OCI-LY1 (cell line): ENCODE measurements at regions not wholly inside any gene's neighbourhood (a gene's known extent, or its start where the extent isn't known, plus 50 kb on each side); places are given as distances from the start of the nearest gene placed in this dataset.

Source experiments
- H2AFZ ChIP-seq: fragments of 200-600 bp; sonication (generic), shearing (Covaris generic); 2 replicates; pipeline ENCODE4 v1.6.0; 2014; ENCODE audit warnings: antibody characterized with exemption, mild to moderate bottlenecking, low read length
- H3F3A ChIP-seq: fragments of 200-600 bp; sonication (generic), shearing (Covaris generic); 2 replicates; pipeline ENCODE4 v1.6.0; 2014; ENCODE audit warnings: mild to moderate bottlenecking, antibody characterized with exemption, low read length, moderate library complexity; ENCODE audit not compliant: insufficient read depth
- H3K27ac ChIP-seq: fragments of 200-600 bp; sonication (generic); 2 replicates; pipeline ENCODE4 v1.5.1; 2014; ENCODE audit warnings: low read length, mixed run types, mild to moderate bottlenecking, low read depth; ENCODE audit not compliant: poor library complexity, severe bottlenecking
- H3K27me3 ChIP-seq: fragments of 200-600 bp; sonication (generic); 2 replicates; pipeline ENCODE4 v1.6.0; 2014; ENCODE audit warnings: antibody characterized with exemption, mild to moderate bottlenecking, low read length, moderate library complexity; ENCODE audit not compliant: insufficient read depth
- H3K36me3 ChIP-seq: fragments of 200-600 bp; sonication (generic); 2 replicates; pipeline ENCODE4 v1.6.1; 2014; ENCODE audit warnings: mild to moderate bottlenecking, antibody characterized with exemption, low read length, moderate library complexity, mixed read lengths; ENCODE audit not compliant: insufficient read depth
- H3K4me1 ChIP-seq: fragments of 200-600 bp; sonication (generic); 2 replicates; pipeline ENCODE4 v1.5.1; 2014; ENCODE audit warnings: mild to moderate bottlenecking, low read length, moderate library complexity; ENCODE audit not compliant: insufficient read depth, severe bottlenecking
- H3K4me2 ChIP-seq: fragments of 200-600 bp; sonication (generic), shearing (Covaris generic); 2 replicates; pipeline ENCODE4 v1.6.1; 2014; ENCODE audit warnings: low read length
- H3K4me3 ChIP-seq: fragments of 200-600 bp; sonication (generic); 2 replicates; pipeline ENCODE4 v1.5.1; 2014; ENCODE audit warnings: low read length, low read depth, mild to moderate bottlenecking, mixed read lengths; ENCODE audit not compliant: poor library complexity, severe bottlenecking
- H3K79me2 ChIP-seq: fragments of 200-600 bp; shearing (Covaris generic); 2 replicates; pipeline ENCODE4 v1.6.1; 2016; ENCODE audit warnings: mixed run types, low read length, mixed read lengths; ENCODE audit not compliant: insufficient read depth
- H3K9ac ChIP-seq: fragments of 200-600 bp; sonication (generic), shearing (Covaris generic); 2 replicates; pipeline ENCODE4 v1.6.1; 2014; ENCODE audit warnings: mild to moderate bottlenecking, low read length, mixed read lengths
- H3K9me2 ChIP-seq: fragments of 200-600 bp; sonication (generic), shearing (Covaris generic); 2 replicates; pipeline ENCODE4 v1.6.1; 2014; ENCODE audit warnings: low read depth, mild to moderate bottlenecking, low read length, mixed read lengths
- H3K9me3 ChIP-seq: fragments of 200-600 bp; shearing (Covaris generic); 2 replicates; pipeline ENCODE4 v1.6.1; 2014; ENCODE audit warnings: low read length, mixed read lengths
- H4K20me1 ChIP-seq: fragments of 200-600 bp; sonication (generic), shearing (Covaris generic); 2 replicates; pipeline ENCODE4 v1.6.0; 2016; ENCODE audit warnings: mild to moderate bottlenecking, low read length; ENCODE audit not compliant: insufficient read depth
- CTCF ChIP-seq: fragments of 200-600 bp; sonication (generic), shearing (Covaris generic); IDR thresholded peaks from 2 replicates; pipeline ENCODE4 v1.5.1; 2017; ENCODE audit warnings: mild to moderate bottlenecking, antibody characterized with exemption, low read length, moderate library complexity, mixed read lengths
- EZH2 ChIP-seq: fragments of 200-600 bp; sonication (generic), shearing (Covaris generic); IDR thresholded peaks from 2 replicates; pipeline ENCODE4 v1.8.0; 2017; ENCODE audit warnings: borderline replicate concordance, mixed run types, mild to moderate bottlenecking, antibody characterized with exemption, low read length, moderate library complexity, mixed read lengths

- Histone ChIP-seq H3K4me1 (no peaks in the 10 kb centered on the region), H3K79me2 (no peaks in the 10 kb centered on the region), H3F3A (no peaks in the 10 kb centered on the region), H3K4me2 (no peak overlapping the region), H4K20me1 (no peaks in the 10 kb centered on the region), H2AFZ (no peak overlapping the region), H3K9me2 (no peaks in the 10 kb centered on the region), H3K27me3 (no peaks in the 10 kb centered on the region), H3K27ac (no peak overlapping the region), H3K36me3 (no peaks in the 10 kb centered on the region), H3K9ac (no peak overlapping the region), H3K4me3 (no peak overlapping the region), H3K9me3 (no peaks in the 10 kb centered on the region)
- TF ChIP-seq EZH2 (no peak), CTCF (no peak)
Observed at GRCh38 chr10:85524001-85524666, 842.5 kb downstream of the GRID1 start.

GRCh38 chr10:85527616-85528317, 838.8 kb downstream of the GRID1 start:
- H3K9me2 ChIP-seq, result no peaks in the 10 kb centered on the region
- H3K27me3 ChIP-seq, result no peaks in the 10 kb centered on the region
- H3K4me3 ChIP-seq, result no peak overlapping the region
- H4K20me1 ChIP-seq, result no peaks in the 10 kb centered on the region
- no peaks in the 10 kb centered on the region for H3F3A ChIP-seq
- no peaks in the 10 kb centered on the region for H3K9me3 ChIP-seq
- no peak overlapping the region for H3K4me2 ChIP-seq
- H2AFZ ChIP-seq, result no peak overlapping the region
- no peaks in the 10 kb centered on the region for H3K4me1 ChIP-seq
- no peak overlapping the region for H3K9ac ChIP-seq
- H3K79me2 ChIP-seq, result no peaks in the 10 kb centered on the region
- TF ChIP-seq EZH2, result no peak
- no peak for TF ChIP-seq CTCF
- no peaks in the 10 kb centered on the region for H3K36me3 ChIP-seq
- no peak overlapping the region for H3K27ac ChIP-seq

- TF ChIP-seq EZH2, result no peak
- no peak for TF ChIP-seq CTCF
- Histone ChIP-seq H3K27ac (no peak overlapping the region), H3K9ac (no peak overlapping the region)
Observed at GRCh38 chr10:85528318-85528652, 838.3 kb downstream of the GRID1 start.

More at GRCh38 chr10:85528318-85528652, 838.3 kb downstream of the GRID1 start:
- Histone ChIP-seq H4K20me1 (no peaks in the 10 kb centered on the region), H3K9me3 (no peaks in the 10 kb centered on the region), H3K4me3 (no peak overlapping the region), H3K79me2 (no peaks in the 10 kb centered on the region), H3K4me2 (no peak overlapping the region), H3K36me3 (no peaks in the 10 kb centered on the region), H3K4me1 (no peaks in the 10 kb centered on the region), H3F3A (no peaks in the 10 kb centered on the region), H2AFZ (no peak overlapping the region), H3K27me3 (no peaks in the 10 kb centered on the region), H3K9me2 (no peaks in the 10 kb centered on the region)
